DOHH2 (cell line): ENCODE measurements at regions not wholly inside any gene's neighbourhood (a gene's known extent, or its start where the extent isn't known, plus 50 kb on each side); places are given as distances from the start of the nearest gene placed in this dataset.

Source experiments
- EZH2phosphoT487 ChIP-seq: fragments of 200-600 bp; sonication (generic); IDR thresholded peaks from 2 replicates; pipeline ENCODE4 v1.6.1; 2017; ENCODE audit warnings: borderline replicate concordance, mild to moderate bottlenecking, antibody characterized with exemption, low read length, moderate library complexity, mixed read lengths
- TF ChIP-seq, protein P1 (sequence below): fragments of 200-600 bp; sonication (generic); IDR thresholded peaks from one replicate; pipeline ENCODE4 v1.5.1; 2014; ENCODE audit warnings: antibody characterized with exemption, mild to moderate bottlenecking, low read depth, low read length; ENCODE audit not compliant: poor library complexity, severe bottlenecking

- TF ChIP-seq, protein P1, sequence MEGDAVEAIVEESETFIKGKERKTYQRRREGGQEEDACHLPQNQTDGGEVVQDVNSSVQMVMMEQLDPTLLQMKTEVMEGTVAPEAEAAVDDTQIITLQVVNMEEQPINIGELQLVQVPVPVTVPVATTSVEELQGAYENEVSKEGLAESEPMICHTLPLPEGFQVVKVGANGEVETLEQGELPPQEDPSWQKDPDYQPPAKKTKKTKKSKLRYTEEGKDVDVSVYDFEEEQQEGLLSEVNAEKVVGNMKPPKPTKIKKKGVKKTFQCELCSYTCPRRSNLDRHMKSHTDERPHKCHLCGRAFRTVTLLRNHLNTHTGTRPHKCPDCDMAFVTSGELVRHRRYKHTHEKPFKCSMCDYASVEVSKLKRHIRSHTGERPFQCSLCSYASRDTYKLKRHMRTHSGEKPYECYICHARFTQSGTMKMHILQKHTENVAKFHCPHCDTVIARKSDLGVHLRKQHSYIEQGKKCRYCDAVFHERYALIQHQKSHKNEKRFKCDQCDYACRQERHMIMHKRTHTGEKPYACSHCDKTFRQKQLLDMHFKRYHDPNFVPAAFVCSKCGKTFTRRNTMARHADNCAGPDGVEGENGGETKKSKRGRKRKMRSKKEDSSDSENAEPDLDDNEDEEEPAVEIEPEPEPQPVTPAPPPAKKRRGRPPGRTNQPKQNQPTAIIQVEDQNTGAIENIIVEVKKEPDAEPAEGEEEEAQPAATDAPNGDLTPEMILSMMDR: no peak
- no peak for TF ChIP-seq EZH2phosphoT487
Measured at GRCh38 chr20:7505835-7506221, 434.4 kb downstream of the HAO1 start.
